ENCODE measurements at regions not wholly inside any gene's neighbourhood (a gene's known extent, or its start where the extent isn't known, plus 50 kb on each side); places are given as distances from the start of the nearest gene placed in this dataset.

DNA sequence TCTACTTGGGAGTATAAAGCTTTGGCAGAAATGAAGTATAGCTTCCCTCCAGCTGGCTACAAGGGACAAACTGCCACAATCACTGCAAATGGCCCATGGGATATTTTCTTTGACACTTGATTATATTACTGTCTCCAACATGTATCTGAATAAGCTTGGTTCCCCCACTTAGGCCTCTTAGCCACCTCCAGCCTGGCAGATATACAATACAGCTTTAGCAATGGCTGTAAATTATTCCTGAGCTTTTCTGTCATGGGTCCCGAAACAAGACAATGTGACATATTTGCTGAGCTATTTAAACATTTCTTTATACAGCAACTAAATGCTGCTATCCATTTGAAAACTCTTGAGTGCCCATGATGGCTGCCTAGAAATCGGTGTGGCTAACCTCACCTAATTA is 406.2 kb downstream of the SUCLG1 start:
- TF ChIP-seq, protein P1, sequence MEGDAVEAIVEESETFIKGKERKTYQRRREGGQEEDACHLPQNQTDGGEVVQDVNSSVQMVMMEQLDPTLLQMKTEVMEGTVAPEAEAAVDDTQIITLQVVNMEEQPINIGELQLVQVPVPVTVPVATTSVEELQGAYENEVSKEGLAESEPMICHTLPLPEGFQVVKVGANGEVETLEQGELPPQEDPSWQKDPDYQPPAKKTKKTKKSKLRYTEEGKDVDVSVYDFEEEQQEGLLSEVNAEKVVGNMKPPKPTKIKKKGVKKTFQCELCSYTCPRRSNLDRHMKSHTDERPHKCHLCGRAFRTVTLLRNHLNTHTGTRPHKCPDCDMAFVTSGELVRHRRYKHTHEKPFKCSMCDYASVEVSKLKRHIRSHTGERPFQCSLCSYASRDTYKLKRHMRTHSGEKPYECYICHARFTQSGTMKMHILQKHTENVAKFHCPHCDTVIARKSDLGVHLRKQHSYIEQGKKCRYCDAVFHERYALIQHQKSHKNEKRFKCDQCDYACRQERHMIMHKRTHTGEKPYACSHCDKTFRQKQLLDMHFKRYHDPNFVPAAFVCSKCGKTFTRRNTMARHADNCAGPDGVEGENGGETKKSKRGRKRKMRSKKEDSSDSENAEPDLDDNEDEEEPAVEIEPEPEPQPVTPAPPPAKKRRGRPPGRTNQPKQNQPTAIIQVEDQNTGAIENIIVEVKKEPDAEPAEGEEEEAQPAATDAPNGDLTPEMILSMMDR (IDR thresholded peaks at IDR 0.05; ENCODE audit: extremely low read depth, missing control alignments) = no peak
- no peak for DNase-seq (ENCODE audit: low spot score)

DNA sequence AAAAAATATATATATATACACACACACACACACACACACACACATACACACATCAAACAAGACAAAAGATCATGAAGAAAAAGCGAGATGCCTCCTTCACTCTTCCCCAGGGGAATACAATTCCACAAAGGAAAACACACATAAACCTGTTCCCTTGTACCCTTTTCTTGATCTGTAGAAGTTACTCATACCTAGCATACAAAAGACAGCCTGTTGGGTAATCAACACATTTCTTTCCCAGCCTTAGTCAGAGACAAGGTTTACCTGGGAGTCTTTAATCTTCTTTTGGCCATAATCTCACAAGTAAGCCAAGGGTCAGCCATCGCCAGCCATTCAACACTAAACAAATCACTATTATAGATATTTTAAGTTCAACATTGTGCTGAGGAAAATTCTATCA is 407.0 kb downstream of the SUCLG1 start:
- DNase-seq (ENCODE audit: low spot score) = no peak
- TF ChIP-seq, protein P1 (IDR thresholded peaks at IDR 0.05; ENCODE audit: extremely low read depth, missing control alignments) = no peak

DNA sequence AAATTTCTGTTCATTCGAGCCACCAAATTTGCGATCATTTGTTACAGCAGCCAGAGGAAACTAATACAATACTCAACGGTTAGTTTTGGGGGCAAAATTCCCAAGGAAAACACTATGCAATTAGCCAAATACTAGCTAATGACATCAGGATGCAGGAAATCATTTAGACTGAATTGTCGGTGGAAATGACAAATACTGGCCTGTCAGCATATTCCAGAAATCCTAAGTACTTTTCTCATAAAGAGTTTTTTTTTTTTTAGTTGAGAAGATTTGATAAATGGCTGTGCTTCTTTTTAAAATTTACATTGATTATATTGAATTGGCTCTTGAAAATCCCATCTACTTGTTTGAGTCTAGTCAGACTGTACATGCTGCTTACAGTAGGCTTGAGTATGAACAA is 410.1 kb downstream of the SUCLG1 start:
- TF ChIP-seq, protein P1 (IDR thresholded peaks at IDR 0.05; ENCODE audit: extremely low read depth, missing control alignments) = no peak
- no peak for DNase-seq (ENCODE audit: low spot score)

DNA sequence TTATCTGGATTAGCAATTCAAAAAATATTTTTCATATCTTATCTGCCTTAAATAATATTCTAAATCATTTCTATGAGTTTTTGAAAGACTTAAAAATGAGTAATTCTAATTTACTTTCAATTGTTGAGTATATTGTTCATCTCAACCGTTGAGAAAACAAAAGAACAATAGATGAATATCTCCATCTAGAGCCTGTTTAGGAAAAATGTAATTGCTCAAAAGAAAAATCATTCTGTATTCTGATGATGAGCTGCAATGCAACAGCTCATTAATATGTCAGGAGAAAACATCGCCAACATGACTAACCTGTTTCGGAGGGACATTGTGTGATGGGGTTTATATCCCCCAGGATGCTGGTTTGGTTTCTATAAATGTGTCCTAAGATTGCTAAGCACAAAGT is 417.6 kb downstream of the SUCLG1 start:
- TF ChIP-seq, protein P1 (IDR thresholded peaks at IDR 0.05; ENCODE audit: extremely low read depth, missing control alignments) = no peak
- no peak for DNase-seq (ENCODE audit: low spot score)

DNA sequence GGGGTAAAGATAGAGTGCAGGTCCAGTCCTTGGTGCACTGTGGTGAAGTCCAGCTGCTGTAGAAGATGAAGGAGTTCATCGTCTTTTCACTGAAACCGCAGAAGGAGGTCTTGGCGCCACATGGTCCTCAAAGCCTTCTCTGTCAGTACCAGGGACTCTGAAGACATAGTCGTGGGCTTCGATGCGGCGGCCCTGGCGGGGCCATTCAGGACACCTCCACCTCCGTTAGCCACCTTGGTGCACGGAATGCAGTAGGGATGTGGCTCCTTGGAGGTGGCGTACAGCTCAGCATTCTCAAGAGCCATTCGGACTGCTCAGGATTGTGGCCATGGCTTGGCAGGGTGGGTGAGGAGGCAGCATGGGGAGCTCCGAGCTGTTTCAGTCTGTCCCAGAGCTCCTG is 418.8 kb downstream of the SUCLG1 start:
- TF ChIP-seq, protein P1 (IDR thresholded peaks at IDR 0.05; ENCODE audit: extremely low read depth, missing control alignments) = no peak

DNA sequence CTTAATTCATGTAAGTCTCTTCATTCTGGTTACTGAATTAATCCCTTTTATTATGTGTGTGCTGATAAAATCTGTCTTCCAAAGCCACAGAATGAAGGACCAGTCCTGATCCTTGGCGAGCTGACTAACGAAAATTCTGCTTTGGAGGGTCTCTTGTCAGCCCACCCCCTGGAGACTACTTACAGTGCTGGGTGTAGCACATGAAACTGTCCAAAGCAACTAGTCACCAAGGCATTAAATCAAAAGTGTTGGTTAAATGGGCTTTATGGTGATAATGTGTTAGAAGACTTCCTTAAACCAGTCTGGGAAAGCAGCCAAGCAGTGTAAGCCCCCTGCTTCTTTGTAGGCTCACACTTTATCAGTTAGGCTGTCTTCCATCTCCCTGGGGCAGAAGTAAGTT is 420.2 kb downstream of the SUCLG1 start:
- no peak for DNase-seq (ENCODE audit: low spot score)
- TF ChIP-seq, protein P1 (IDR thresholded peaks at IDR 0.05; ENCODE audit: extremely low read depth, missing control alignments) = no peak

More for the DNA sequence above, 418.8 kb downstream of the SUCLG1 start:
- DNase-seq (ENCODE audit: low spot score) = no peak

DNA sequence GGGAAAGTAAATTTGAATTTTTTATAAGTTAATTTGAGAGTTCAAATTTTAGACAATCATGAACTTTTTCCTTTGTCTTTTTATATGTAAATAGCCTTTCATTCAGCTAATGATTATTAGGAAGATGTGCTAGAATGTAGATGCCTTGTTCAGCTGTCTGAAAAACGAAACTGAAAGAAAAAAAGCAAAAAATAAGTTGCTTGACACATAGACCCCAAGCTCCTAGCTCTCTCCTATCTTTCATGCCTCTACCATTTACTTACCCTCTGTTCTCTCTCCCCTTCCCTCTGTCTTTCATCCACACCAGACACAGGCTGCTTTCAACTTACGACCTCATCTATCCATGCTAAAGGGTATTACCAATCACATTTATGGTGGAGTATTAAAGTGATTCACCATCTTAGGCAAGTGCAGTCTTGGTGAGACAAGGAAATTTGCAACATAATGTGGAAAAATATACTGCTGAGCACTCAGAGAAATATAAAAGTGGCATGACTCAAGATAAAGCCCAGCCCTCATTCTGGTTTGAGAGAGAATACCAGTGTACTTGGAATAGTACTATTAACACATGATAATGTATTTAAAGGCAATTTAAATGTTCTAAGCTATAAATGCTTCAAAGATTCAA is 425.6 kb downstream of the SUCLG1 start:
- TF ChIP-seq, protein P1 (IDR thresholded peaks at IDR 0.05; ENCODE audit: extremely low read depth, missing control alignments) = no peak
- DNase-seq (ENCODE audit: low spot score) = no peak

All from GM20000 (cell line).